ENCODE measurements at regions not wholly inside any gene's neighbourhood (a gene's known extent, or its start where the extent isn't known, plus 50 kb on each side); places are given as distances from the start of the nearest gene placed in this dataset.

GRCh38 chr12:33129500-33129899 lies 232.9 kb upstream of the PKP2 start:
- TF ChIP-seq CTCF (IDR thresholded peaks at IDR 0.05 in 2 of 3, conservative IDR thresholded peaks at IDR 0.05 in 1 of 3; ENCODE audit: borderline replicate concordance in 1 of 3, insufficient read depth in 1 of 3, low read depth in 2 of 3, low read length in 2 of 3) (no peak), POLR2A (IDR thresholded peaks at IDR 0.05; ENCODE audit: borderline replicate concordance, extremely low read depth, insufficient read depth, insufficient read length) (no peak), ZNF274 (IDR thresholded peaks at IDR 0.05; ENCODE audit: low read depth, low read length) (no peak), RAD21 (IDR thresholded peaks at IDR 0.05; ENCODE audit: low read depth) (no peak)
